GDM1 (cell line): ENCODE measurements at regions not wholly inside any gene's neighbourhood (a gene's known extent, or its start where the extent isn't known, plus 50 kb on each side); places are given as distances from the start of the nearest gene placed in this dataset.

Experiments
- DNase-seq: peaks from one replicate; lab custom pipeline; 2025; lab: John Stamatoyannopoulos, UW

- no peak for DNase-seq
These were observed 359.2 kb downstream of the BUD13 start for GRCh38 chr11:116413301-116414242.

DNA sequence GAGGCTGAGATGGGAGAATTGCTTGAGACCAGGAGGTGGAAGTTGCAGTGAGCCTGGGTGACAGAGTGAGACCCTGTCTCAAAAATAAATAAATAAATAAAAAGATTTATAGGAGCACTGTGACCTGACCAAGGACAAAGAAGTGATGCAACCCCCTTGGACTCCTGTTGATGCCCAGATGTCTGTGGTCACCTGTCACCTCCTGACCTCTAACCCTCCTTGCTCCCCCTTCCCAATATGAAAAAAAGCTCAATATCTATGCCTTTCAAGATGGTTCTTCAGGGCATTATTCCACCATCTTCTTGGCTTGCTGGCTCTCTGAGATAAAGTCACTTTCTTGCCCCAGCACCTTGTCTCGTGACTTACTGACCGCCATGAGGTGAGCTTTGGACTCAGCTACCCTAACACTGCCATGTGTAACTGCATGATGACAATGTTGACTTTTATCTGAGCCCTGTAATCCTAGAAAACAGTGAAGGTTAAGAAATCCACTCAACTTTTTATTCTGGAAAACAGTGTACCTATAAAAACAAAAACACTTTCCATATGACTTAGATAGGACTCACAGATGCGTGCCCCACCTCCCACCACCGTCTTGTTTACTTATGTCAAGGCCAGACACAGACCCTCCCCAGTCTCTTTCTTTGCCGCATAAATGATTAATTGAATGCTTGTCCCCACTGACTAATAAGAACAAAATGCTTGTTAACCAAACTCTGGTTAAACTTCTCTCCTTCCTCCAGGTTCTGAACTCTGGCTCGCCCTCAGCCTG, 360.5 kb downstream of the BUD13 start:
- DNase-seq: no peak

DNA sequence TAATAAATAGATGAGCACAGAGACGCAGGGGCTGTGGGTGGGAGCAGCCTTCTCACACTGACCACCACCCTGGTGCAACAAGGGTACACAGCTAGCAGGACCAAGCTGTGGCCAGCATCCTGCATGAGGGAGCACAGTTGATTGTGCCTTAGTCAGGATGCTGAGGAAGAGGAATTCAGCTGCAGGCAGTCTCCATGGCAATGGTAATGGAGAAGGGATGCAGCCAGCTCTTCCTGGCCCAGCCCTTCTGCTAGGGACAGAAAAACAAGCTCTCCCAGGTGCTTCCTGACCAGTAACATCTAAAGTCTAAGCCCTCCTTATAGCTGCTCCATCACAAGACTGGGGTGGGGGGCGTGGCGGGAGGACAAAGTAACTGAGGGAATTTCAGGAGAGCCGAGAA, 363.5 kb downstream of the BUD13 start:
- DNase-seq: no peak

DNA sequence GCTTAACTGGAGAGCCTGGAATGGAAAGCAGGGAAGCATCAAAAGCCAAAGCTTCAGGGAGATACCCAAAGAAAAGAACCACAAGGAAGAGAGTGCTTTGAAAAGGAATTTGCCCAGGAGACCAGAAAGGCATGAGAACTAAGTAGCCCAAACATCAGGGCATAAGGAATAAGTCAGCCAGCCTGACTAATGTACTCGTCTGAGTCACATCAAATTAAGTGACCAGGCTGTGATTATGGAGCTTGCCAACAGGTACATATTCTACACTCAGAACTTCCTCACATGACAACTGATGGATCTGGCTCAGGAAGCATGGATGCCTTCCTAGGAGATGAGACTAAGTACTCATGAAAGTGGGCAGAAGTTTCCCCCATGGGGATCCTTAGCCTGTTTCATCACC, 366.7 kb downstream of the BUD13 start:
- no peak for DNase-seq

- DNase-seq: no peak
These were observed 368.4 kb downstream of the BUD13 start for GRCh38 chr11:116404462-116404798.

DNA sequence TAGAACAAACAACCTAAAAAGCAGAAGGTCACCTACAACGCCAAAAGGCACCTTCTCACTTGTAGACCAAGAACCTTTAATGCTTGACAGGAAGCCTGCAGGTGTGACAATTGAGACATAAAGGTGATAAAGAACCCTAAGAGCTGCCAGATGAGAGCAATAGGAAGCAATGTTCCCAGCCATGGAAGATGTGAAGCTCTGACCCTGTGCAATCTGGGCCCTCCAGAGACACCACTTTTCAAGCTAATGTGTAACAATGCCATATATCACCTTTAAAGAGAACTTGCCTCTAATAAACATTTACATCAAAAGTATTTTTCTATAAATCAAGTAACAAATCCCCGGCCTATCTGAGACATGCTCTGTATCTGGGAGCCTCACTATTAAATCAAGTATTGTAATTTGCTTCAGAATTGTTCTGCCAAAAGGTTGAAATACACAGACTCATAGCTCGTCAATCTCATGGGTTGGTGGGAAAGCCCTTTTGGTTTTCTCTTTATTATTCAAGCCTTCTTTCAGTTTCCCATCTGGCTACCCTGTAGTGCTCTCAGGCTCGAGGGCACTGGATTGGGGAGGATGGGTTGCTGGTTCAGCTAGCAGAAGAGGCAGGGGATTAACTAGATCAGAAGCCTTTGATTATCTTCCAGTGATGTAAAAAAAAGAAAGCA, 368.9 kb downstream of the BUD13 start:
- no peak for DNase-seq

- no peak for DNase-seq
These were observed 372.7 kb downstream of the BUD13 start for GRCh38 chr11:116400081-116400480.

- no peak for DNase-seq
These were observed 375.1 kb downstream of the BUD13 start for GRCh38 chr11:116397602-116398084.

GRCh38 chr11:116396331-116396730, 376.5 kb downstream of the BUD13 start:
- DNase-seq: no peak

- DNase-seq: no peak
These were observed 378.8 kb downstream of the BUD13 start for GRCh38 chr11:116394022-116394421.

DNA sequence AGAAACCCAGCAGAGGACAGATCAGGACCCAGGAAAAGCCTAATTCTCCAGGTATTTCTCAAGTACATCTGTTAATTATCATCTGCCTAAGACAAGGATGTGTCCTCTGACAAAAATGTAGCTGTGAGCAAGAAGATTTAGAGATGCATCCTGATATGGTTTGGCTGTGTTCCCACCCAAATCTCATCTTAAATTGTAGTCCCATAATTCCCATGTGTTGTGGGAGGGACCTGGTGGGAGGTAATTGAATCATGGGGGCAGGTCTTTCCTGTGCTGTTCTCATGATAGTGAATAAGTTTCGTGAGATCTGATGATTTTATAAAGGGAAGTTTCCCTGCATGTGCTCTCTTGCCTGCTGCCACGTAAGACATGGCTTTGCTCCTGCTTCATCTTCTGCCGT, 381.8 kb downstream of the BUD13 start:
- DNase-seq: no peak

- no peak for DNase-seq
These were observed 384.6 kb downstream of the BUD13 start for GRCh38 chr11:116388146-116388545.

DNA sequence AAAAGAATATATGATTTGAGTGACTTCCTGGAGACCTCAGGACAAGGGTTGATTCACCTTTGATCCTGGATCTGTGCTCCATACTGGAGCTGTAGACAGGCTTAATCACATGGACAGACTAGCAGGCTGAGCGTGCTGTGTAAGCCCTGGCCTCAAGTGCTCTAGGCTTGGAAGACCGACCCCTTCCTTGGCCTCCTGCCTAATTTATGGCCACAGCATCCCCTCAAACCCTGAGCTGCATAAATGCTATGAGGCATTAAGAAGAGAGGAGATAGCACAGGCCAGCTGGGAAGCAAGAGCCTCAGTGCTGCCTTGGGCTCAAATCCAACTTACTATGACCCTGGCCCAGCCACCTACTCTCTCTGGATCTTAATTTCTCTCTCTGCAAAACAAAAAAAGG, 385.1 kb downstream of the BUD13 start:
- DNase-seq: no peak

DNA sequence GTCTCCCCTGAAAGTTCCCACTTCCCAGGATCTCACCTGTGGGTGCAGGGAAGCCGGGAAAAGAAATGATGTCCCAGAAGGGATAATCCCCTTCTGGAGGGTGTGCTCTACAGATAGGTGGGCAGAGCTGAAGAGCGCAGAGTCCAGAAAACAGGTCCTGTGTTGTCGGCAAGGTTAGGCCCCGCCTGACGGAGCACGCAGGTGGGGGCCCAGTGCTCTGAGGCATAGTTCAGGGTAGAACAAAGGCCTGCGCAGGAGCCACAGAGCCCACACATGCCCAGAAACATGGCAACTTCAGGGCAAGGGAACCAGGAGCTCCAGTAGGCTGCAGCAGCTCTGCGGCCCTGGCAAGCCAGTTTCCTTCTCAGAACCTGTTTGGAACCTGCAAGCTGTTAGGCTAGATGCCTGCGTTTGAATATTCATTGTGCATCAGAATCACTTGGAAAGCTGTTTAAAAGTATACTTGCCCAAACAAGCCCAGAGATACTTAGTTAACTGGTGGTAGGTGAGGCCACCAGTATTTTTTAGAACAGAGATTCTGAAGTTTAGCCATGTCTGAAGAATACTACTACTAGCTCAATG, 386.6 kb downstream of the BUD13 start:
- DNase-seq: no peak

DNA sequence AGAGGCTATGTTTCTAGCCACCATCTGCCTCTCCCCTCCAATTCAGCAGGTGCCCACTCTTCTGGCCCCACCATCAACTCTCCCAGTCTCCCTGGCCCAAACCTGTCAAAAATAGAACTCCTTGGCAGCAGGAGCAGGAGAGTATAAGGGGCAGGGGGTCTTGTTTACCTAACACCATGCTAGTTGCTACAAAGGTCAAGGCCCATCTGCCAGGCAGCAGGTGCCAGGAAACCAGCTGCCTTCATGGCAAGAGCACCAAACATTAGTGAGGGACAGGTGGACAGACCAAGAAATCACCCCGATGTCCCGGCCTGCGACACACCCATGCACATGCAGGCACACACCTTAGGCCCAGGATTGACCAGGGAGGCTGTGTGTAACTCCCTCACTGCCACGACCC, 387.9 kb downstream of the BUD13 start:
- no peak for DNase-seq

- no peak for DNase-seq
These were observed 388.4 kb downstream of the BUD13 start for GRCh38 chr11:116384407-116384806.

DNA sequence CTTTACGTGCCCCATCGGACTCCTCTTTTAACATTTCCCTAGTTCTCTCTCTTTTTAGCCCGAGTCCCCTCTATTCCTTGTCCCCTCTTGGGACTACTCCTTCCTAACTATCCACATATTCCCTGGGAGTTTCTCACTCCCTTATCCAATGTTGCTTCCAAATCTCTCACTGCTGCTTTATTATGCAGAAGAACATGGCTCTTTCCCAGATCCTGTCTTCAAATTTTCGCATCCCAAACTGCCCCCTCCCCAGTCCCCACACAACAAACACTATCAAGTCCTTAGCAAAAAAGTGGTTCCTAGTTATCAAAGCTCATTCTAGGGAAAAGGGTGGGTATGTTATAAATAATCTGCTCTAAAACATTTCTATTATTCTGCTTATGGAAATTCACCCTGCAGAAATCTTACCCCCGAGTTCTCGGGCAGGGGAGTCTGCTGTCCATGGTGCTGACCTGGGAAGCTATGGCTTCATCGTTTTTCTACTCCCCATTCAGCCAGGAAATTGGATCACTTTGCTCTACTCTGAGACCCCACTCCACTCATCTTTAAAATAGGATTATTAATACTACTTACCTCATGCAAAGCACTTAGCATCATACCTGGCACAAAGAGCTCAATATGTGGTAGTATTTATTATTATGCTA, 393.5 kb downstream of the BUD13 start:
- DNase-seq: no peak

DNA sequence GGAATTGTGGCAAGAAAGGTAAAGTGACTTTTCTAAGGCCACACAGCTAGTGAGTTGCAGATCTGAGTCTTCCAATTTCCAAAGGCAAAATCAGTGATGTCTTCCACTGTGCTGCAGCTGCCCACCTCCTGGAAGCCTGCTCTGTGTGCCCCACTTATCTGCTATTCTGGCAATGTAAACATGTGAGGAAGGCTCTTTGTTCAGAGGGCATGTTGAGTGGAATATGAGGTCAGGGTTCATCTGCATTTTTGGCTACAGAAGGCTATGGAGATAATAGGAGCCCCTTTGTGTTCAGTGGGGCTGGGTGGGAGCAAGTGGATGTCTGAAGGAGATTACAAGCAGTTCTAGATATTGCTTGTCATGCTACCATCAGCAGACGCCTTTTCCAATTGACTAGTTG, 396.2 kb downstream of the BUD13 start:
- DNase-seq: no peak

DNA sequence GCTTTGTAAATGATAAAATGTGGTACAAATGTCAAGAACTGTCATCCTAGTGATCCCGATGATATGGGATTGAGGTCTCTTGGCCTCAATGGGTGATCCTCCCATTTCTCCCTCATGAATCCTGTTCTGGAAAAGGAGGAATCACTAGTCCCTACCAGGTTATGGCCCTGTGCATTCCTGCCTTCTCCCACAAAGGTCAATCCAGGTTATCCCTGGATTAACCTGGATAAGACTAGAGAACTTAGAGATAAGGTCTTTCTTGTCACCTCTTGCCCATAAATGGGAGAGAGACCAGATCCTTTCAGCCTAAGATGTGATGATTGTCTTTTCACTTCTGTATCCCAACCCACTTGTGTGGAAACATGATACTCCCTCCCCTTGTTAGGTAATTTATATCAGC, 396.7 kb downstream of the BUD13 start:
- no peak for DNase-seq

- DNase-seq: no peak
These were observed 397.6 kb downstream of the BUD13 start for GRCh38 chr11:116375221-116375620.

- no peak for DNase-seq
These were observed 398.7 kb downstream of the BUD13 start for GRCh38 chr11:116374085-116374484.
